IMR-90 (cell line): ENCODE measurements at regions not wholly inside any gene's neighbourhood (a gene's known extent, or its start where the extent isn't known, plus 50 kb on each side); places are given as distances from the start of the nearest gene placed in this dataset.

Experiments used
- ATAC-seq: fragments of 200-7000 bp; cut with Tn5 transposase; 2 replicates; pipeline ENCODE4 v1.9.1; 2020; ENCODE audit warnings: low read depth, mild to moderate bottlenecking, moderate library complexity
- BruUV-seq: library from RNA; stranded (reverse); fragments of 400-500 nt; replicated peaks from 2 replicates; lab custom pipeline; 2021; lab: Mats Ljungman, UMichigan
- CTCF ChIA-PET: fragments of 300-600 bp; formaldehyde crosslinking; extraction: SDS; loops from one replicate; lab custom pipeline; 2021; ENCODE audit warnings: antibody characterized with exemption; lab: Yijun Ruan, JAX
- POLR2A ChIA-PET: fragments of 300-600 bp; sonication (Branson Sonifier 250); formaldehyde crosslinking; loops from one replicate; lab custom pipeline; 2022; ENCODE audit warnings: antibody characterized with exemption; ENCODE audit not compliant: unreplicated experiment; lab: Charles Lee
- DNase-seq: peaks from one replicate; pipeline ENCODE4 v3.0.0; 2013
- H2AFZ ChIP-seq: replicated peaks from 2 replicates; pipeline ENCODE3; 2013; ENCODE audit warnings: low read length, mild to moderate bottlenecking; ENCODE audit not compliant: poor library complexity
- H2AK5ac ChIP-seq: 2 replicates; pipeline ENCODE4 v1.6.1; 2013; ENCODE audit warnings: low read depth, low read length, inconsistent platforms
- H2AK9ac ChIP-seq: replicated peaks from 2 replicates; pipeline ENCODE3; 2013; ENCODE audit warnings: mild to moderate bottlenecking, low read depth, low read length, moderate library complexity; ENCODE audit not compliant: poor library complexity
- H2BK120ac ChIP-seq: 2 replicates; pipeline ENCODE4 v1.6.1; 2013; ENCODE audit warnings: low read depth, low read length, inconsistent platforms
- H2BK15ac ChIP-seq: 3 replicates; pipeline ENCODE4 v1.6.1; 2013; ENCODE audit warnings: low read depth, low read length, inconsistent platforms
- H2BK20ac ChIP-seq: 2 replicates; pipeline ENCODE4 v1.6.1; 2013; ENCODE audit warnings: low read depth, mild to moderate bottlenecking, inconsistent platforms, low read length, moderate library complexity
- H2BK5ac ChIP-seq: 2 replicates; pipeline ENCODE4 v1.6.1; 2013; ENCODE audit warnings: mild to moderate bottlenecking, low read depth, low read length, inconsistent platforms; ENCODE audit not compliant: poor library complexity, severe bottlenecking
- H3K14ac ChIP-seq: replicated peaks from 2 replicates; pipeline ENCODE4 v1.6.1; 2013; ENCODE audit warnings: low read depth, low read length, inconsistent platforms
- H3K18ac ChIP-seq: 2 replicates; pipeline ENCODE4 v1.6.1; 2013; ENCODE audit warnings: low read depth, low read length, control low read depth
- H3K23ac ChIP-seq: 2 replicates; pipeline ENCODE4 v1.6.1; 2013; ENCODE audit warnings: low read depth, low read length, inconsistent platforms
- H3K27ac ChIP-seq: 2 replicates; pipeline ENCODE4 v1.5.1; 2013; ENCODE audit warnings: mild to moderate bottlenecking, control low read depth, low read length; ENCODE audit not compliant: insufficient read depth
- H3K27me3 ChIP-seq: 2 replicates; pipeline ENCODE4 v1.6.1; 2013; ENCODE audit warnings: low read length; ENCODE audit not compliant: control insufficient read depth, insufficient read depth
- H3K36me3 ChIP-seq: 2 replicates; pipeline ENCODE4 v1.6.1; 2013; ENCODE audit warnings: low read length, mixed read lengths; ENCODE audit not compliant: control insufficient read depth, insufficient read depth
- H3K4ac ChIP-seq: 2 replicates; pipeline ENCODE4 v1.6.1; 2013; ENCODE audit warnings: low read depth, low read length, inconsistent platforms
- H3K4me1 ChIP-seq: 2 replicates; pipeline ENCODE4 v1.6.1; 2013; ENCODE audit warnings: low read length, mixed read lengths; ENCODE audit not compliant: control insufficient read depth, insufficient read depth
- H3K4me2 ChIP-seq: 2 replicates; pipeline ENCODE4 v1.6.1; 2013; ENCODE audit warnings: low read depth, mild to moderate bottlenecking, control low read depth, low read length, moderate library complexity
- H3K4me3 ChIP-seq: 2 replicates; pipeline ENCODE4 v1.5.1; 2013; ENCODE audit warnings: low read depth, mild to moderate bottlenecking, control low read depth, low read length, moderate library complexity; ENCODE audit not compliant: insufficient read depth
- H3K56ac ChIP-seq: 2 replicates; pipeline ENCODE4 v1.6.1; 2013; ENCODE audit warnings: low read length, inconsistent platforms; ENCODE audit not compliant: insufficient read depth; ENCODE audit errors: extremely low read depth
- H3K79me1 ChIP-seq, 2 experiments: 2 replicates each; pipeline ENCODE4 v1.6.1; 2013; ENCODE audit warnings: low read length in 2 of 2, inconsistent platforms in 1 of 2, low read depth in 1 of 2
- H3K9ac ChIP-seq: 2 replicates; pipeline ENCODE4 v1.6.1; 2013; ENCODE audit warnings: low read depth, low read length, control low read depth
- H3K9me1 ChIP-seq: 2 replicates; pipeline ENCODE4 v1.6.1; 2013; ENCODE audit warnings: low read length, inconsistent platforms; ENCODE audit not compliant: insufficient read depth
- H3K9me3 ChIP-seq: 2 replicates; pipeline ENCODE4 v1.6.1; 2013; ENCODE audit warnings: low read length; ENCODE audit not compliant: control insufficient read depth, insufficient read depth
- H4K20me1 ChIP-seq: 2 replicates; pipeline ENCODE4 v1.6.1; 2013; ENCODE audit warnings: low read length, inconsistent platforms; ENCODE audit not compliant: insufficient read depth
- H4K5ac ChIP-seq: 2 replicates; pipeline ENCODE4 v1.6.1; 2013; ENCODE audit warnings: mild to moderate bottlenecking, low read depth, low read length, control low read depth
- H4K8ac ChIP-seq, 2 experiments: 2 replicates each; pipeline ENCODE4 v1.6.1; 2013; ENCODE audit warnings: low read depth in 2 of 2, low read length in 2 of 2, control low read depth in 1 of 2, inconsistent platforms in 1 of 2
- H4K91ac ChIP-seq: 2 replicates; pipeline ENCODE4 v1.6.1; 2013; ENCODE audit warnings: low read depth, low read length, inconsistent platforms; ENCODE audit not compliant: insufficient read depth
- CHD1 ChIP-seq: IDR thresholded peaks from 2 replicates; pipeline ENCODE4 v1.6.1; 2012; ENCODE audit warnings: low read depth, low read length, improper control_type of control experiment
- ELK1 ChIP-seq: fragments of 150-350 bp; IDR thresholded peaks from 2 replicates; pipeline ENCODE4 v1.6.1; 2016; ENCODE audit warnings: low read depth, mild to moderate bottlenecking, low read length, moderate library complexity, borderline replicate concordance
- MAFK ChIP-seq: IDR thresholded peaks from 2 replicates; pipeline ENCODE4 v1.6.1; 2012; ENCODE audit warnings: low read depth, low read length, improper control_type of control experiment
- MAZ ChIP-seq: IDR thresholded peaks from 2 replicates; pipeline ENCODE4 v1.6.1; 2012; ENCODE audit warnings: low read depth, mild to moderate bottlenecking, low read length, improper control_type of control experiment, moderate library complexity, borderline replicate concordance
- NFE2L2 ChIP-seq: fragments of 150-350 bp; IDR thresholded peaks from 2 replicates; pipeline ENCODE4 v1.6.1; 2016; ENCODE audit warnings: low read depth, mild to moderate bottlenecking, low read length
- SMC3 ChIP-seq: fragments of 150-350 bp; IDR thresholded peaks from 2 replicates; pipeline ENCODE4 v1.6.1; 2016; ENCODE audit warnings: low read depth, mild to moderate bottlenecking, antibody characterized with exemption, low read length, moderate library complexity
- WGBS, 2 experiments: methylation state at CpG; one replicate each; pipeline versions ENCODE4 v1.1.5 to v1.1.7; 2013; ENCODE audit warnings: missing lambda C conversion rate in 2 of 2; ENCODE audit not compliant: insufficient read length in 1 of 2; ENCODE audit errors: extremely low coverage in 2 of 2; 5-methylcytosine and 5-hydroxymethylcytosine counted together
- dilution Hi-C: fragments of 300-500 bp; cut with HindIII; formaldehyde crosslinking; loops from one replicate; pipeline ENCODE4 v1.14.3; 2018; ENCODE audit warnings: low sequenced_read_pairs; ENCODE audit not compliant: unreplicated experiment
- in situ Hi-C: fragments of 300-500 bp; cut with MboI; formaldehyde crosslinking; loops from 3 replicates; pipeline ENCODE4 v1.14.3; 2019; ENCODE audit warnings: low sequenced_read_pairs, inconsistent platforms, mixed read lengths
- intact Hi-C: fragments of 100-400 bp; cut with micrococcal nuclease; formaldehyde crosslinking; loops from 2 replicates; pipeline ENCODE4 v1.10.0; 2022
- TF ChIP-seq, protein P1 (sequence below): conservative IDR thresholded peaks from 2 replicates; pipeline ENCODE4 v1.5.1; 2012; ENCODE audit warnings: mild to moderate bottlenecking, low read depth, low read length, improper control_type of control experiment

DNA sequence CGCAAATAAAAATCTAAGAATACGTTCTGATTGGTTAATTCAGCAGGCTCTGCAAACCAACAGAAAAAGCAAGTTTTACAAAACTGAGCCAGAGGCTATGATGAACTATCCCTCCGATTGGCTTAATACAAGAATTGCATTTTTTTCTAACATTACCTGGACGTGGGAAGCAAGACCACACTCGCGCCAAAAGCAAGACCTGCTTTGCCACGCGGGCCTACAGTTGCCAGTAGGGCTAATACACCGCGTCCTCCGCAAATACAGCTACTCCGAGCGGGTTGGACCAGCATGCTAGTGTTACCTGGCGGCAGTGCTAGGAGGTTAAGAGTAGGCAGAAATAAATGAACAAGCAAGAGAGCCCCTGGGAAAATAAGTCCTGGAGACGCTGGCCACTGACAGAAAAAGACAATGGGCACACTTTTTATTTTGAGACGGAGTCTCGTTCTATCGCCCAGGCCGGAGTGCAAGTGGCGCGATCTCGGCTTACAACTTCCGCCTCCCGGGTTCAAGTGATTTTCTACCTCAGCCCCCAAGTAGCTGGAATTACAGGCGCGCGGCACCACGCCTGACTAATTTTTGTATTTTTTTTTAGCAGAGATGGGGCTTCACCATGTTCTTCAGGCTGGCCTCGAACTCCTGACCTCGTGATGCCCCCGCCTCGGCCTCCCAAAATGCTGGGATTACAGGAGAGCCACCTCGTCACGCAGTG, 131.9 kb upstream of the BTN3A2 start:
- CTCF ChIA-PET, result interaction anchor here (0.9 kb wide), 1 partner anchor 12 kb away, joined by 3 read pairs; no protein-coding TSS in a partner anchor
- dilution Hi-C loops, result no loop called here
- no peaks in the 10 kb centered on the region for H4K20me1 ChIP-seq

More for the DNA sequence above, 131.9 kb upstream of the BTN3A2 start:
- Histone ChIP-seq H4K5ac (peak overlapping the region; percentile 20; the same call in 1 of the 2 replicates), H3K56ac (peak overlapping the region; percentile 29; the same call in 1 of the 2 replicates), H4K8ac (peak overlapping the region; percentile 3 to 62; a peak in 3 of 4 replicates), H3K9ac (peak overlapping the region; percentile 31), H2AFZ (peak overlapping the region; percentile 90), H3K36me3 (no peaks in the 10 kb centered on the region), H3K4me2 (peak overlapping the region; percentile 97), H2BK5ac (peak overlapping the region; percentile 69), H3K14ac (no peak overlapping the region), H3K4ac (0 out of 2 replicates have a peak overlapping the region, but pooled peaks have one; percentile 30), H3K23ac (no peak overlapping the region; the same call in 1 of the 2 replicates), H3K4me3 (peak overlapping the region; percentile 53), H3K9me3 (no peaks in the 10 kb centered on the region), H3K4me1 (0 out of 2 replicates have a peak, but pooled peaks cover 2% of the 10 kb centered on the region), H2AK5ac (0 out of 2 replicates have a peak overlapping the region, but pooled peaks have one; percentile 37), H2BK20ac (0 out of 2 replicates have a peak overlapping the region, but pooled peaks have one; percentile 0), H2BK15ac (peak overlapping the region; percentile 46; the same call in 1 of the 3 replicates), H2AK9ac (no peak overlapping the region), H3K18ac (peak overlapping the region; percentile 21; the same call in 1 of the 2 replicates), H2BK120ac (peak overlapping the region; percentile 28), H4K91ac (peak overlapping the region; percentile 56), H3K9me1 (no peaks in the 10 kb centered on the region), H3K27ac (peak overlapping the region; percentile 43), H3K79me1 (no peaks in the 10 kb centered on the region), H3K27me3 (no peaks in the 10 kb centered on the region)
- 3% methylated on average over 11 of the region's 34 CpGs; no CpG with 5 or more reads in 1 of the 2 experiments for WGBS, 2 experiments
- ATAC-seq (peak; percentile 40), DNase-seq (peak; percentile 79)
- TF ChIP-seq CHD1, result no peak
- no peak for TF ChIP-seq MAZ
- TF ChIP-seq, protein P1, sequence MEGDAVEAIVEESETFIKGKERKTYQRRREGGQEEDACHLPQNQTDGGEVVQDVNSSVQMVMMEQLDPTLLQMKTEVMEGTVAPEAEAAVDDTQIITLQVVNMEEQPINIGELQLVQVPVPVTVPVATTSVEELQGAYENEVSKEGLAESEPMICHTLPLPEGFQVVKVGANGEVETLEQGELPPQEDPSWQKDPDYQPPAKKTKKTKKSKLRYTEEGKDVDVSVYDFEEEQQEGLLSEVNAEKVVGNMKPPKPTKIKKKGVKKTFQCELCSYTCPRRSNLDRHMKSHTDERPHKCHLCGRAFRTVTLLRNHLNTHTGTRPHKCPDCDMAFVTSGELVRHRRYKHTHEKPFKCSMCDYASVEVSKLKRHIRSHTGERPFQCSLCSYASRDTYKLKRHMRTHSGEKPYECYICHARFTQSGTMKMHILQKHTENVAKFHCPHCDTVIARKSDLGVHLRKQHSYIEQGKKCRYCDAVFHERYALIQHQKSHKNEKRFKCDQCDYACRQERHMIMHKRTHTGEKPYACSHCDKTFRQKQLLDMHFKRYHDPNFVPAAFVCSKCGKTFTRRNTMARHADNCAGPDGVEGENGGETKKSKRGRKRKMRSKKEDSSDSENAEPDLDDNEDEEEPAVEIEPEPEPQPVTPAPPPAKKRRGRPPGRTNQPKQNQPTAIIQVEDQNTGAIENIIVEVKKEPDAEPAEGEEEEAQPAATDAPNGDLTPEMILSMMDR, result no peak
- TF ChIP-seq MAFK, result no peak
- no peak for TF ChIP-seq SMC3
- TF ChIP-seq NFE2L2, result no peak
- no peak for TF ChIP-seq ELK1
- POLR2A ChIA-PET, result interaction anchor here (2.5 kb wide), 1 partner anchor 52 kb away, joined by 7 read pairs; a partner anchor contains a TSS
- BruUV-seq, result no TSS peak
- in situ Hi-C loops (no loop called here), intact Hi-C loops (no loop called here)
